SK-N-SH treated with all-trans-retinoic acid at 6 μM for 48 hours (cell line): ENCODE measurements at regions not wholly inside any gene's neighbourhood (a gene's known extent, or its start where the extent isn't known, plus 50 kb on each side); places are given as distances from the start of the nearest gene placed in this dataset.

ENCODE experiments used
- ATAC-seq: fragments of 200-7000 bp; cut with Tn5 transposase; 3 replicates; pipeline ENCODE4 v1.9.1; 2020; ENCODE audit warnings: mild to moderate bottlenecking, moderate library complexity
- ARNTL ChIP-seq: fragments of 450-650 bp; formaldehyde crosslinking; IDR thresholded peaks from 2 replicates; pipeline ENCODE4 v1.5.0; 2020; ENCODE audit warnings: low read depth, mild to moderate bottlenecking, moderate library complexity, borderline replicate concordance
- CREB5 ChIP-seq: fragments of 250-450 bp; sonication (Bioruptor Pico); IDR thresholded peaks from 2 replicates; pipeline ENCODE4 v1.5.1; 2020; ENCODE audit warnings: low read depth, mild to moderate bottlenecking, moderate library complexity
- CSRNP3 ChIP-seq: fragments of 250-450 bp; sonication (Bioruptor Pico); IDR thresholded peaks from 2 replicates; pipeline ENCODE4 v1.5.1; 2021; ENCODE audit warnings: mild to moderate bottlenecking, moderate library complexity
- ESRRG ChIP-seq: fragments of 250-450 bp; sonication (Bioruptor Pico); IDR thresholded peaks from 2 replicates; pipeline ENCODE4 v1.6.1; 2021; ENCODE audit warnings: mild to moderate bottlenecking
- GLIS3 ChIP-seq: fragments of 250-450 bp; sonication (Bioruptor Pico); IDR thresholded peaks from 2 replicates; pipeline ENCODE4 v1.5.0; 2020; ENCODE audit warnings: mild to moderate bottlenecking, moderate library complexity
- ISL1 ChIP-seq: fragments of 250-450 bp; sonication (Bioruptor Pico); IDR thresholded peaks from 2 replicates; pipeline ENCODE4 v2.1.2; 2022; ENCODE audit warnings: mild to moderate bottlenecking, moderate library complexity
- OSR1 ChIP-seq: fragments of 250-450 bp; sonication (Bioruptor Pico); IDR thresholded peaks from 2 replicates; pipeline ENCODE4 v1.8.0; 2022; ENCODE audit warnings: moderate library complexity, mild to moderate bottlenecking, inconsistent platforms
- POU6F1 ChIP-seq: fragments of 250-450 bp; sonication (Bioruptor Pico); IDR thresholded peaks from 2 replicates; pipeline ENCODE4 v1.8.0; 2021; ENCODE audit warnings: low read depth, mild to moderate bottlenecking, moderate library complexity, borderline replicate concordance
- RARB ChIP-seq: fragments of 250-450 bp; sonication (Bioruptor Pico); IDR thresholded peaks from 2 replicates; pipeline ENCODE4 v1.8.0; 2021; ENCODE audit warnings: mild to moderate bottlenecking, moderate library complexity
- SNAI2 ChIP-seq: fragments of 250-450 bp; sonication (Bioruptor Pico); IDR thresholded peaks from 2 replicates; pipeline ENCODE4 v1.5.0; 2020; ENCODE audit warnings: mild to moderate bottlenecking, moderate library complexity
- TCF4 ChIP-seq: fragments of 250-450 bp; sonication (Bioruptor Pico); IDR thresholded peaks from 2 replicates; pipeline ENCODE4 v1.8.0; 2021; ENCODE audit warnings: mild to moderate bottlenecking, moderate library complexity, borderline replicate concordance
- TOX ChIP-seq: fragments of 250-450 bp; sonication (Bioruptor Pico); IDR thresholded peaks from 2 replicates; pipeline ENCODE4 v1.8.0; 2021; ENCODE audit warnings: mild to moderate bottlenecking, moderate library complexity, borderline replicate concordance
- TSHZ2 ChIP-seq: fragments of 250-450 bp; sonication (Bioruptor Pico); IDR thresholded peaks from 2 replicates; pipeline ENCODE4 v1.5.0; 2020; ENCODE audit warnings: mild to moderate bottlenecking, moderate library complexity
- ZC3H10 ChIP-seq: fragments of 250-450 bp; sonication (Bioruptor Pico); IDR thresholded peaks from 2 replicates; pipeline ENCODE4 v1.5.1; 2021; ENCODE audit warnings: mild to moderate bottlenecking, moderate library complexity
- ZFP3 ChIP-seq: fragments of 250-450 bp; sonication (Bioruptor Pico); IDR thresholded peaks from 2 replicates; pipeline ENCODE4 v1.5.0; 2020; ENCODE audit warnings: mild to moderate bottlenecking, moderate library complexity
- ZFP30 ChIP-seq: fragments of 450-650 bp; formaldehyde crosslinking; IDR thresholded peaks from 2 replicates; pipeline ENCODE4 v1.5.0; 2022; ENCODE audit warnings: mild to moderate bottlenecking, moderate library complexity
- ZNF565 ChIP-seq: fragments of 450-650 bp; formaldehyde crosslinking; conservative IDR thresholded peaks from 2 replicates; pipeline ENCODE4 v1.5.0; 2020; ENCODE audit warnings: low read depth, mild to moderate bottlenecking, moderate library complexity
- ZNF70 ChIP-seq: fragments of 450-650 bp; formaldehyde crosslinking; IDR thresholded peaks from 2 replicates; pipeline ENCODE4 v1.5.0; 2020; ENCODE audit warnings: mild to moderate bottlenecking, moderate library complexity
- ZNF8 ChIP-seq: fragments of 450-650 bp; formaldehyde crosslinking; IDR thresholded peaks from 2 replicates; pipeline ENCODE4 v1.5.0; 2020; ENCODE audit warnings: mild to moderate bottlenecking, moderate library complexity

- no peak for TF ChIP-seq ZNF70 (CRISPR knock-in tag)
- TF ChIP-seq TSHZ2 (CRISPR knock-in tag): no peak
- TF ChIP-seq SNAI2: no peak
- TF ChIP-seq ZC3H10 (CRISPR knock-in tag): no peak
- TF ChIP-seq ISL1: no peak
- ATAC-seq: no peak
These were observed 113.3 kb downstream of the UTP18 start for GRCh38 chr17:51373489-51374152.

GRCh38 chr17:51374209-51374608 is 113.9 kb downstream of the UTP18 start:
- ATAC-seq: no peak
- no peak for TF ChIP-seq TOX (CRISPR knock-in tag)
- no peak for TF ChIP-seq TSHZ2 (CRISPR knock-in tag)

- TF ChIP-seq POU6F1 (CRISPR knock-in tag) (no peak), CSRNP3 (CRISPR knock-in tag) (no peak), GLIS3 (CRISPR knock-in tag) (no peak), SNAI2 (no peak), ZC3H10 (CRISPR knock-in tag) (no peak), ZFP30 (CRISPR knock-in tag) (no peak), ZFP3 (no peak), ZNF70 (CRISPR knock-in tag) (no peak), ZNF565 (CRISPR knock-in tag) (no peak), RARB (CRISPR knock-in tag) (no peak), OSR1 (CRISPR knock-in tag) (no peak), CREB5 (CRISPR knock-in tag) (no peak), ESRRG (no peak)
These were observed 115.4 kb downstream of the UTP18 start for GRCh38 chr17:51375771-51376170.

GRCh38 chr17:51376739-51377138 is 116.4 kb downstream of the UTP18 start:
- no peak for ATAC-seq
- TF ChIP-seq ZNF70 (CRISPR knock-in tag) (no peak), ZNF8 (CRISPR knock-in tag) (no peak), TCF4 (CRISPR knock-in tag) (no peak), POU6F1 (CRISPR knock-in tag) (no peak), ARNTL (no peak), ZNF565 (CRISPR knock-in tag) (no peak), GLIS3 (CRISPR knock-in tag) (no peak), ZC3H10 (CRISPR knock-in tag) (no peak), CREB5 (CRISPR knock-in tag) (no peak)

More at GRCh38 chr17:51375771-51376170, 115.4 kb downstream of the UTP18 start:
- no peak for ATAC-seq
